ENCODE measurements at regions not wholly inside any gene's neighbourhood (a gene's known extent, or its start where the extent isn't known, plus 50 kb on each side); places are given as distances from the start of the nearest gene placed in this dataset.
"Not testable (repeated sequence)": the region's sequence is repeated elsewhere in the genome, so short reads cannot be mapped to it uniquely, and the experiment has no call there.

- TF ChIP-seq CTCF (IDR thresholded peaks at IDR 0.05); POLR2A (IDR thresholded peaks at IDR 0.05); EP300 (IDR thresholded peaks at IDR 0.05; ENCODE audit: low read depth); POLR2AphosphoS5 (IDR thresholded peaks at IDR 0.05): not testable (repeated sequence)
These were observed 183.7 kb downstream of the COPRS start for GRCh38 chr17:31675392-31675791.
